ENCODE measurements at regions not wholly inside any gene's neighbourhood (a gene's known extent, or its start where the extent isn't known, plus 50 kb on each side); places are given as distances from the start of the nearest gene placed in this dataset.
"Not testable (repeated sequence)": the region's sequence is repeated elsewhere in the genome, so short reads cannot be mapped to it uniquely, and the experiment has no call there.

DNA sequence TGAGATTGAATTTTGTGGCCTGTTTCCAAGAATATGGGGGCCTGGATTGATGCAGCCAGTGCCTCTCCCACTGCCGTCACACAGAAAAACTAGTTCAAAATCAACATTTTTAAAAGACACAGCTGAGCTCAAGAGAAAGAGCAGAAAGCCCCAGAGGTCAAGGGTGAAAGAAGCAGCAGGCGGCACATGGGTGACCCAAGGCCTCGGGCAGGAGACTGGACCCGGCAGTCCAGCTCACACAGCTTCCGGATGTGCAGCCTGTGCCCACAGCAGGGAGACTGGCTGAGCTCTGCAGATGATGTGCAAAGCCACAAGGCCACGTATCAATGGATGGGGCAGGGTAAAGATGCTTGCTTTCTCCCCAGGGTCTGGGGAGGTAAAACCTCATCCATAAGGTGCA, 50.4 kb upstream of the RNF32 start:
- no peak for DNase-seq (ENCODE audit: extremely low read depth, low read depth)

DNA sequence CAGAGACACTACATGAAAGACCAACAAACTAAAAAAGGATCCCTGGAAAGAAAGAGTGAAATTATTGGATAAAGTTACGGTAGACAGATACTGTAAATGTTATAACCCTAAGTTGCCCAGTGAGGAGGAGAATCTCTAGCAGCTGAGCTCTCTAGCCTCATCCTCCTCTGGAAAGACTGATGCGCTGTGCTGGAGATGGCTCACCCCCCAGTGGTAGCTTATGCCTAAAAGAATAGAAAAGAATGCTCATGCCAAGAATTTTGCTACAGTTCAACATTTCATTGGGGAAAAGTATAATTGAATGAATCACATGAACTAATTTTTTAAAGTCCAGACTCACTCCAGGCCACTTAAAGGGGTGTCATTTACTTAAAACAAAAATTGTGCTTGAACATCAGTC, 50.8 kb upstream of the RNF32 start:
- no peak for DNase-seq (ENCODE audit: extremely low read depth, low read depth)

- no peak for DNase-seq (ENCODE audit: extremely low read depth, low read depth)
Observed at GRCh38 chr7:156585926-156586325, 54.6 kb upstream of the RNF32 start.

DNA sequence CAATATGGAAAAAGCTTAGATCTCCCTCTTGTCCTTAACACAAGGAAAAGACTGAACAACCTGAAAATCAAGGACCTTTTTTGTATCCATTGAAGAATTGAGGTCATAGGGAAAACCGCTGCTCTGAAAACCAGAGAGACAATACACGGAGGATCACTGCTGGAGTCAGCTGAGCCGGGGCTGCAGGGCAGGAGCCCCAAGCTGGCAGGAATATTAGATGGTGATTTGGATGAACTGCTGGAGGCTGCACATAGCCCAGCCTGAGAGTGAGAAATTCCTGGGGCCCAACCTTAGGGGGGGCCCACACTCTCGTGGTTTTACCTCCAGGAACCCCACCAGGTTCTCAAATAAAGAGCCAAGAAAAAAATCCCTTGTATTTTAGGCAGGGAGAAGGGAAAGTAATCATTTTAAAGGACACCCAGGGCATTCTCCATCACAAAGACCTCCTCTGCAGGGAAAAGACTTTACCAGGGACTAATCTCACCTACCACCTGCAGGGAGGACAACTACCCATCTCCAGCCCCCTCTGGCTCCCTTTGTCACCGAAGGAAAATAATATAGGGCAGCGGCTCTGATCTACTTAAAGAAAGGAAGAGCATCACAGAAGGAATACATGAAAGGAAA, 55.4 kb upstream of the RNF32 start:
- DNase-seq (ENCODE audit: extremely low read depth, low read depth): no peak

DNA sequence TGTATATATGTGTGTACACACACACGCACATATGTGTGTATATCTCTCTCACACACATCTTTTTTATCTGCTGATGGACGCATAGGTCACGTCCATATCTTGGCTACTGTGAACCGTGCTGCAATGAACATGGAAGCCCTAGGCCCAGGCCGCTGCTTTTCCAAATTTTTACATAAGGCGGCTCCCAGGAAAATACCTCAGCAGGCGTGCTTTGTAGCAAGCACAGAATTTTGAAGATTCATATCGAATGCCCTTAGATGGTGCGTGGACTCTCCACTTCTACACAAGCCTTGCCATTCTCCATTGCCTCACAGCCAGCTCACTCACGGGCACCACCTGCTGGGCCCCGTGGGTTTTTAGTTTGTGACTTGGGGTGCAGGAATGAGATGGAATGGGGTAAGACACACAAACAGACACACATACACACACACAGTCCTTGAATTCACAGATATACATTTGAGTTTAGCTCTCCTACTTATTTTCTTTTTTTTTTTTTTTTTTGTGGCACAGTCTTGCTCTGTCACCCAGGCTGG, 57.9 kb upstream of the RNF32 start:
- DNase-seq (ENCODE audit: extremely low read depth, low read depth): no peak

DNA sequence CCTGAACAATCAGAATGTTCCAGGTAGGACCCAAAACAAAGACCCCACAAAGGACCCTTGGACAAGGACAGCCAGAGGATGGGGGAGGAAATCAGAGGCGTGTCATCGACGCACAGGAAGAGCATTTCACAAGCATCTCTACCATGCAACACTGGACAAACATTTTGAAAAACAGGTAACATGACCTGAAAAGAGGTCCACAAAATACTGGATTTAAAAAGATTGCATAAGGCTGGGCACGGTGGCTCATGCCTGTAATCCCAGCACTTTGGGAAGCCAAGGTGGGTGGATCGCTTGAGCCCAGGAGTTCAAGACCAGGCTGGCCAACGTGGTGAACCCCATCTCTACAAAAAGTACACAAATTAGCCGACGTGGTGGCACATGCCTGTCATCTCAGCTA, 60.5 kb upstream of the RNF32 start:
- DNase-seq (ENCODE audit: extremely low read depth, low read depth): no peak

DNA sequence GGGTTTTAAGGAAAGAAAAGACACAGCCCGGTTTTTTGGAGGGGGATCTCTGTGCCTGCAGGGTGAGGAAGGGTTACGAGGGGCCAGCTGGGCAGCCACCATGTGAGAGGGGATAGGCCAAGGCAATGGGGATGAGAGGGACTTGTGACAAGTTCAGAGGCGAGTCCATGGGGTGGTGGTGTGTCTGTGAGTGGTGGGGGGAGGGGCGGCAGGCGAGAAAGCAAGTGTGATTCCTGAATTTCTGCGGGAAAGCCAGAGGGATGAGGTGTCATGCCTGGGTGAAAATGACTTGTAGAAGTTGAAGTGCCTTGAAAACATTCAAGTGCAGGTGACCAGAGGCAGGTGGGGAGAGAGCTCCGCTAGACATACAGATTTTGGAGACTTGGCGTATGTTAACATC, 61.0 kb upstream of the RNF32 start:
- DNase-seq (ENCODE audit: extremely low read depth, low read depth): no peak

- DNase-seq (ENCODE audit: extremely low read depth, low read depth): no peak
Observed at GRCh38 chr7:156578978-156579430, 61.6 kb upstream of the RNF32 start.

DNA sequence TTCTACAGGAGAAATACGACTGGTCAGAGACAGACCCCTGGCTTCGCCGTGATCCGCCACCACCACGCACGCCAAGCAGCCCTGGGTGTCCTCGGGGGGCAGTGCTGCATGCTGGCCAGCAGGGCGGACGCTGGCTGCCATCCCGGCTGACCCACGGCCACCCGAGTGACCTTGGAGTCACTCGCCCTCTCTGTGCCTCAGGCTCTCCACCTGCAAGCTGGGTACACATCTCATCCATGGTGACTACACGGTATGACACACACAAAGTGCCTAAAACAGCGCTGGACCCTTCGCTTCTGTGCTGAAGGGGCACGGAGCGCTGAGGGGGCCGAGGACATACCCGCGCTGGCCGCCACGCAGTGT, 62.0 kb upstream of the RNF32 start:
- DNase-seq (ENCODE audit: extremely low read depth, low read depth): no peak

- no peak for DNase-seq (ENCODE audit: extremely low read depth, low read depth)
Observed at GRCh38 chr7:156577645-156578577, 62.7 kb upstream of the RNF32 start.

DNA sequence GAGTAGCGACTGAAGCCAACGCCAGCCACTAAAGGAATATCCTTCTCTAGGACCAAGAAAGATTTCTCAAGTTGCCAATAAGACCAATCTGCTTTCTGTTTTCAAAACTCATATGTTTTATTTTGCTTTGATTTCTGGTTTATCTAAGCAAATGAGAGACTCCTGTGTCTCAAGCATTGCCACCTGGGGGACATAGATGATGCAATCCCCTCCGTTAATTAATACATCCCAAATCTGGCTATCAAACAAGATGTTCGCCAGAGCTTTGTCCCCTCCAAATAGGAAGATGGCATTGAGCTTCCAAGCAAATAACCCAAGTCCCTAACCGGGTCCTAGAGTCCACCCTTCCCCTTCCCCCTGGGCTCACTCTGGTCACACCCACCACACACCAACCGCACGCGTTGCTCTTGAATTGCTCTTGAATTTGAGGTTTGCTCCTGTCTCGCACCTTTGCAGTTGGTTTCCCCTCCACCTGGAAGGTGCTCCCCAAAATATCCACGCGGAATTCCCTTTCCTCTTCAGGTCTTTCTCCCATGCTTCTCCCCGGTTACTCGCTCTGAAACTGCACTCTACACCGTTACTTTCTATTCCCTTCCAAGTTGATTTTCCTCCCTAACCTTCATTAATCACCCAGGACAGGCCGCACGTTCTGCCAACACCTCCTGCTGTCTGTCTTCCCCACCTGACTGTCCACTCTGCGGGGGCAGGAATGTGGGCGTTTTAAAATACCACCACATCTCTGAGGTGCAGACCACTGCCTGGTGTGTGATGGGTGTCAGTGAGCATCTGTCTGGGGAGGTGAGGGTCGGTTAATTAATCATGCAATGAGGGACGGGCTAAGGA, 64.1 kb upstream of the RNF32 start:
- DNase-seq (ENCODE audit: extremely low read depth, low read depth): no peak

GRCh38 chr7:156568258-156568657, 72.3 kb upstream of the RNF32 start:
- no peak for DNase-seq (ENCODE audit: extremely low read depth, low read depth)

DNA sequence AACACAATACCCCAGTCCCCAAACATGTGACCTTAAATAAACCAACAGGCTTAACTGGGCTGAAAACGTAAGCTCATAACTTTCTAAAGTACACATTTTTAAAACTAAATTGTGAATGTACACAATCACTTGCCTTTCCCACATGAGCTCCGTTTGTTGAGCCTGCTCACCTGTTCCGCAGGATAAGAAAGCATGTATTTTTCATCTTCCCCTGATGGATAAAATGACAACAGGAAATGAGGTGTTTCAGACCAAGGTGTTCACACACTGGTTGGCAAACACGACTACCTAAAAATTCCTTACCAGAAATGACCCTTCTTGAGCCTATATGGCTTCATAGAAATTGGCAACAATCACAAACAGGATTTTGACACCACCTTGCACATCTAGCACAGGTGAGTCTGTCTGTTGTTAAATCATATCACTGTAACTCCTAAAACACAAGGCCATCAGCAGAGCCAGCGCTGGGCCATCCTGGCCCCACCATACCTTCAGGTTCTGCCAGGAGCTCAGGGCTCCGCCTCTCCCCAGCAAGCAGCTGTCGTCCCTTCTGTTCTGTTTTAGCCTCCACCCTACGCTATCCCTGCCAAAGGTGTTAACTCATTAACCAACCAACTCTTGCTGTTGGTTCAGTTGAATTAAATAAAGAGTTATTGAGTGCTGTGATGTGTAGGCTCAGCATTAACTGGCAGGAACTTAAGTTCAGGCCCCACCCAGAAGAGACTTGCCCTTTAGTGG, 73.6 kb upstream of the RNF32 start:
- DNase-seq (ENCODE audit: extremely low read depth, low read depth): no peak

- not testable (repeated sequence) for DNase-seq (ENCODE audit: extremely low read depth, low read depth)
Observed at GRCh38 chr7:156565002-156565401, 75.6 kb upstream of the RNF32 start.

DNA sequence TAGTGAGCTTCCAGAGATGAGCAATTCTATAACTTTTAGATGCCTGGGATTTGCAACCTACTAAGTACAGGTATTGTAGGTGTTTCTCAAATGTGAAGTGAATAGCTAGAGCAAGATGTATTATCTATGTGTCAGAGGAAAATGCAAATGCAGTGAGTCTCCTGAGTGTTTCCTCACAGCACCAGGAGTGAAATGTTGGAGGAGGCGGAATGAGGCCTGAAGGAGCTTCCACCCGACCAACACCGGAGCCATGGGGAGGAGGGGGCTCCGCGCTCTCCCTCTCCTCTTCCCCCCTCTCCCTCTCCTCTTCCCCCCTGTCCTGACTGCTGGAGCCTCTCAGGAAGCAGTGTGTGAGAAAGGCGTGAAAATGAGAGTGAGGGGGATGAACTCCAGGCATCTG, 79.9 kb upstream of the RNF32 start:
- no peak for DNase-seq (ENCODE audit: extremely low read depth, low read depth)

GRCh38 chr7:156560075-156560474, 80.5 kb upstream of the RNF32 start:
- DNase-seq (ENCODE audit: extremely low read depth, low read depth): no peak

DNA sequence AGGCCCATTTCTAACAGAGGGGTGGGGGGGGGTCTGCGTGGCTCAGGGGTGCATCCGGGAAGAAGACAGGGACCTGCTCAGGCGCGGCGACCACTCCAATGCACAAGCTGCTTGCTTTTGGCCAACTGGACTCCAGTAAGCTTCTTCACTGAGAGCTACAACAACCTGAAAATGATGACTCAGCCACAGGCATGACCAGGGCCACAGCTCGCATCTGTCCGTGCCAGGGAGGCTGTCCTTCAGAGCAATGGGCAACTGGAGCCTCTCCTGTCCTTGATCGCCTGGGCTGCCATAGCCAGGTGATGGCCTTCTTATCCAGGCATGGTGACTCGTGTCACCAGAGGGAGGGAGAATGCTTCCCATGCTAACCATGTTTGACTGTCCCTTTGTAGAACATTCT, 81.6 kb upstream of the RNF32 start:
- DNase-seq (ENCODE audit: extremely low read depth, low read depth): no peak

GRCh38 chr7:156558198-156558597, 82.4 kb upstream of the RNF32 start:
- no peak for DNase-seq (ENCODE audit: extremely low read depth, low read depth)

DNA sequence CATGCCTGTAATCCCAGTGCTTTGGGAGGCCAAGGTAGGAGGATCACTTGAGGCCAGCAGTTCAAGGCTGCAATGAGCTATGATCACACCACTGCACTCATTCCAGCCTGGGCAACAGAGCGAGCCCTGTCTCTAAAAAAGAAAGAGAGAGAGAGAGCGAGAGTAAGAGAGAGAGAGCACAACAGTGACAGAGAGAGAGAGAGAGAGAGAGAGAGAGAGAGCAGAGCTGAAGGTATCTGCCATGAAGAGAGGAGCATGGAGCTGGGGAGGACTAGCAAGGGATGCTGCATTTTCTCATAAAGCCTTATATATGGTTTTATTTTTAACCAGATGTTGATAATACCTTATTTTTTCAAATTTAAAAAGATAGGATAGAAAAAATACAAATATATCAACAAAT, 84.5 kb upstream of the RNF32 start:
- no peak for DNase-seq (ENCODE audit: extremely low read depth, low read depth)

GRCh38 chr7:156554488-156554887, 86.1 kb upstream of the RNF32 start:
- DNase-seq (ENCODE audit: extremely low read depth, low read depth): no peak
